Skeletal muscle satellite cell (primary cell): ENCODE measurements at regions not wholly inside any gene's neighbourhood (a gene's known extent, or its start where the extent isn't known, plus 50 kb on each side); places are given as distances from the start of the nearest gene placed in this dataset.

Source experiments
- H3K27me3 ChIP-seq: 2 replicates; pipeline ENCODE4 v1.7.0; 2013; ENCODE audit warnings: low read length; ENCODE audit not compliant: control insufficient read depth, insufficient read depth
- H3K36me3 ChIP-seq: 2 replicates; pipeline ENCODE4 v1.7.0; 2013; ENCODE audit warnings: mild to moderate bottlenecking, control low read depth, low read length; ENCODE audit not compliant: insufficient read depth
- H3K4me1 ChIP-seq: 2 replicates; pipeline ENCODE4 v1.7.0; 2013; ENCODE audit warnings: low read length; ENCODE audit not compliant: control insufficient read depth, insufficient read depth
- H3K4me2 ChIP-seq: 2 replicates; pipeline ENCODE4 v1.7.0; 2013; ENCODE audit warnings: mild to moderate bottlenecking, low read length
- H3K4me3 ChIP-seq: 2 replicates; pipeline ENCODE4 v1.7.0; 2013; ENCODE audit warnings: low read length
- H3K9ac ChIP-seq: 2 replicates; pipeline ENCODE4 v1.7.0; 2013; ENCODE audit warnings: mild to moderate bottlenecking, low read depth, low read length, moderate library complexity
- H3K9me3 ChIP-seq: replicated peaks from 2 replicates; pipeline ENCODE4 v1.7.0; 2013; ENCODE audit warnings: mild to moderate bottlenecking, control low read depth, low read length

GRCh38 chr3:162994165-162994564 is 1497.6 kb downstream of the OTOL1 start:
- Histone ChIP-seq H3K36me3 (no peaks in the 10 kb centered on the region), H3K4me2 (no peak overlapping the region), H3K9ac (no peak overlapping the region), H3K27me3 (no peaks in the 10 kb centered on the region), H3K9me3 (no peaks in the 10 kb centered on the region), H3K4me3 (no peak overlapping the region), H3K4me1 (no peaks in the 10 kb centered on the region)

DNA sequence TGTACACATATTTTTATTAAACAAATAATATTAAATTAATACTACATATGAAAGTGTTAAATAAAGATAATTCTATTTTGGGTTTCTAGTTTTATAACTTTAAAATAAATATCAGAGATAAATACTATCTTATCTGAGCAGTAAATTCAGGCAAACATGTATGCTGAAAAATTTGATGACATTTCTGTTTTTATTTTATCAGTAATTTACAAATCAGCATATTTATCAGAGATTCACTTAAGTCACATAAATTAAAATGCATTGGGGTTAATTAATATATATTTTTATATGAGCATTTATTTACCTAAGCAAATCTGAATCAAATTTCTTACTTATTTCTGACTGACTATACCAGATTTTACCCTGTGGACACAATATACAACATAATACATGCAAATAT is 1499.8 kb downstream of the OTOL1 start:
- no peaks in the 10 kb centered on the region for H3K27me3 ChIP-seq
- H3K36me3 ChIP-seq, result no peaks in the 10 kb centered on the region
- H3K9ac ChIP-seq, result no peak overlapping the region
- no peak overlapping the region for H3K4me2 ChIP-seq
- no peaks in the 10 kb centered on the region for H3K4me1 ChIP-seq
- no peak overlapping the region for H3K4me3 ChIP-seq
- no peaks in the 10 kb centered on the region for H3K9me3 ChIP-seq

DNA sequence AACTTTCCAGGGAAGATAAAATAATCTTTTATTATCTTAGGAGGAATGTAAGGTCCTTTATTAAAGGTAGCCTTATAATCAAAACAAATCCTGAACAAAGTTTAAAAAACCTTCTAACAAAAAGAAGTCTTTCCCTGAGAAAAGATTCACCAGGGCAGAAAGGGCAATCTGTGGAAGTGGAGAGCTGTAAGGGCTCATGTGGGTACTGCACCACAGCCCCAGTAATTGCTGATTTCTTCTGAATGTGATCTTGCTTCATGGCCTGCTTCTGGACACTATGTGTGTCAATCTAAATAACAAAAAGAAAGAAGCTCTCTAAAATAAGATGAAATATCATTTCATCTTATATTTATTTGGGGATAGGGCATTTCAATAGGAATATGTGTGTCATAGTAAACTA is 1501.6 kb downstream of the OTOL1 start:
- no peaks in the 10 kb centered on the region for H3K9me3 ChIP-seq
- H3K4me2 ChIP-seq, result no peak overlapping the region
- H3K4me1 ChIP-seq, result no peaks in the 10 kb centered on the region
- H3K27me3 ChIP-seq, result no peaks in the 10 kb centered on the region
- H3K4me3 ChIP-seq, result no peak overlapping the region
- H3K9ac ChIP-seq, result no peak overlapping the region
- H3K36me3 ChIP-seq, result no peaks in the 10 kb centered on the region

DNA sequence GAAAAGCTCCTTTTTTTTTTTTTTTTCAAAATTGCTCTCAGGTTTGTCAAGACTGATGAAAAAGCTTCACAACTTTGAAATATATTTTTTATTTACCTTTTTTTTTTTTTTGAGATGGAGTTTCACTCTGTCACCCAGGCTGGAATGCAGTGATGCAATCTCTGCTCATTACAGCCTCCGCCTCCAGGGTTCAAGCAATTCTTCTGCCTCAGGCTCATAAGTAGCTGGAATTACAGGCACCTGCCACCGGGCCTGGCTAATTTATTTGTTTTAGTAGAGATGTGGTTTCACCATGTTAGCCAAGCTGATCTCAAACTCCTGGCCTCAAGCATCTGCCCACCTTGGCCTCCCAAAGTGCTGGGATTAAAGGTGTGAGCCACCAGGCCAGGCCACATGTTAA is 1515.0 kb downstream of the OTOL1 start:
- Histone ChIP-seq H3K4me1 (no peaks in the 10 kb centered on the region), H3K4me3 (no peak overlapping the region)

DNA sequence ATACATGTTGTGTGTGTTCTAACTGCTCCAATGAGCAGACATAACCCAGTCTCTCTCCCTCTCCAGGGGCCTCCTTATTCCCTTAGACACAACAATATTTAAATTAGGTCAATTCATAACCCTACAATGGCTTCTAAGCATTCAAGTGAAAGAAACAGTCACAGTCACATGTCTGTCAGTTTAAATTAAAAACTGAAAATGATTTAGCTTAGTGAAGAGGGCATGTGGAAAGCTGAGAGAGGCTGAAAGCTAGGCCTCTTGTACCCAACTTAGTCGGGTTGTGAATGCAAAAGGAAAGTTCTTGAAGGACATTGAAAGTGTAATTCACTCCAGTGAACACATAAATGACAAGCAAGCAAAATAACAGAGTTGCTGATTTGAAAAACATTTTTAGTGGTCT is 1519.6 kb downstream of the OTOL1 start:
- Histone ChIP-seq H3K9me3 (no peaks in the 10 kb centered on the region), H3K4me1 (no peaks in the 10 kb centered on the region), H3K9ac (no peak overlapping the region), H3K4me2 (no peak overlapping the region), H3K36me3 (no peaks in the 10 kb centered on the region), H3K4me3 (no peak overlapping the region), H3K27me3 (no peaks in the 10 kb centered on the region)

More for the DNA sequence above, 1515.0 kb downstream of the OTOL1 start:
- no peaks in the 10 kb centered on the region for H3K9me3 ChIP-seq
- H3K9ac ChIP-seq, result no peak overlapping the region
- H3K27me3 ChIP-seq, result no peaks in the 10 kb centered on the region
- no peak overlapping the region for H3K4me2 ChIP-seq
- no peaks in the 10 kb centered on the region for H3K36me3 ChIP-seq

GRCh38 chr3:163018067-163018466 is 1521.5 kb downstream of the OTOL1 start:
- no peaks in the 10 kb centered on the region for H3K27me3 ChIP-seq
- H3K4me3 ChIP-seq, result no peak overlapping the region
- no peaks in the 10 kb centered on the region for H3K36me3 ChIP-seq
- no peak overlapping the region for H3K4me2 ChIP-seq
- H3K4me1 ChIP-seq, result no peaks in the 10 kb centered on the region
- no peak overlapping the region for H3K9ac ChIP-seq
- no peaks in the 10 kb centered on the region for H3K9me3 ChIP-seq

DNA sequence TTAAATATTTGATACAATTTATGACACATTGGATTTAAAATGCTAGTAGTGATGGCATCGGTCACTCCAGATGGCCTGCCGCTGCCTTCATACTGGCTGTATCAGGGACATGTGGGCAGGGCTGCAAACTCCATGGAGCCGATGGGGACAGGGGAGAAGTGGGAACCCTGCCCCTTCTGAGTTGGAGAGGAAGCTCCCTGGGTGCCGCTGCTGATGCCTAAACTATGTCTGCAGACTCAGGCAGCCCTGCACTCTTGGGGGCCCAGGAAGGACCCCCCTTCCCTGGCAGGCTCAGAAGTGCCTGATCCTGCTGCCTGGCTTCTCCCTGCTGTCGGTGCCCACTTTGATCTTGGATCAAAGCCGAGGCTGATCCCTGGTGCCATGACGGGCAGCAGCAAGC is 1522.1 kb downstream of the OTOL1 start:
- no peak overlapping the region for H3K4me2 ChIP-seq
- H3K4me3 ChIP-seq, result no peak overlapping the region
- H3K36me3 ChIP-seq, result no peaks in the 10 kb centered on the region
- no peak overlapping the region for H3K9ac ChIP-seq
- no peaks in the 10 kb centered on the region for H3K27me3 ChIP-seq
- H3K9me3 ChIP-seq, result no peaks in the 10 kb centered on the region
- H3K4me1 ChIP-seq, result no peaks in the 10 kb centered on the region

GRCh38 chr3:163019260-163019659 is 1522.7 kb downstream of the OTOL1 start:
- Histone ChIP-seq H3K9me3 (no peaks in the 10 kb centered on the region), H3K4me3 (no peak overlapping the region), H3K27me3 (no peaks in the 10 kb centered on the region), H3K36me3 (no peaks in the 10 kb centered on the region), H3K4me1 (no peaks in the 10 kb centered on the region), H3K4me2 (no peak overlapping the region), H3K9ac (no peak overlapping the region)

DNA sequence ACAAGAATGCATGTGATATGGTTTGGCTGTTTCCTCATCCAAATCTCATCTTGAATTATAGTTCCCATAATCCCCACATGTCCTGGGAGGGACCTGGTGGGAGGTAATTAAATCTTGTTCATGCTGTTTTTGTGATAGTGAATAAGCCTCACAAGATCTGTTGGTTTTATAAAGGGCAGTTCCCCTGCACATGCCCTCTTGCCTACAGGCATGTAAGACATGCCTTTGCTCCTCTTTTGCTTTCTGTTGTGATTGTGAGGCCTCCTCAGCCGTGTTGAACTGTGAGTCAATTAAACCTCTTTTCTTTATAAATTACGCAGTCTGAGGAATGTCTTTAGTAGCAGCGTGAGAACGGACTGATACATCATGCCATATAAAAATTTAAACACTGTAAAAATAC is 1537.0 kb downstream of the OTOL1 start:
- H3K27me3 ChIP-seq, result no peaks in the 10 kb centered on the region
- H3K9ac ChIP-seq, result no peak overlapping the region
- no peaks in the 10 kb centered on the region for H3K36me3 ChIP-seq
- H3K4me2 ChIP-seq, result no peak overlapping the region
- H3K9me3 ChIP-seq, result no peaks in the 10 kb centered on the region
- H3K4me3 ChIP-seq, result no peak overlapping the region
- no peaks in the 10 kb centered on the region for H3K4me1 ChIP-seq

- Histone ChIP-seq H3K4me1 (no peaks in the 10 kb centered on the region), H3K9ac (no peak overlapping the region), H3K4me2 (no peak overlapping the region), H3K4me3 (no peak overlapping the region), H3K36me3 (no peaks in the 10 kb centered on the region), H3K9me3 (no peaks in the 10 kb centered on the region), H3K27me3 (no peaks in the 10 kb centered on the region)
These were observed 1543.0 kb downstream of the OTOL1 start for GRCh38 chr3:163039636-163040035.

DNA sequence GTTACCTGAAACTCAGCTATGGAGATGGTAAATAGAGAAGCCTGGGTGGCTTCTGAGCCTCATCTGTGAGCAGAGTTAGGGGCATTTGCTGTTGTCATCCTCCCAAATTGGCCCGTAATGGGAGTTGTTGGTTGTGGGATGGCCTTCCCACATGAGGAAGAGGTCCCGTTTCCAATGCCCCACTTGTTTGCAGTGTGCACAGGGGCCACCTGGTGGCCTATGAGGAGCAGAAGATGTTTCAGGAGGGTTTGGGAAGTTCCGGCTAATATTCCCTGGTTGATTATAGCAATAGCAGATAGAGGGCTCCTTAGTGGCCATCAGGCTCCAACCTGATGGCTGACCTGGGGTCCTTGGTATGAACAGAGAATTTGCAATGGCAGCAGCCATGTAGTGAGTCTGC is 1546.5 kb downstream of the OTOL1 start:
- no peaks in the 10 kb centered on the region for H3K27me3 ChIP-seq
- H3K4me1 ChIP-seq, result no peaks in the 10 kb centered on the region
- H3K4me3 ChIP-seq, result no peak overlapping the region
- no peaks in the 10 kb centered on the region for H3K9me3 ChIP-seq
- H3K4me2 ChIP-seq, result no peak overlapping the region
- no peaks in the 10 kb centered on the region for H3K36me3 ChIP-seq
- H3K9ac ChIP-seq, result no peak overlapping the region

DNA sequence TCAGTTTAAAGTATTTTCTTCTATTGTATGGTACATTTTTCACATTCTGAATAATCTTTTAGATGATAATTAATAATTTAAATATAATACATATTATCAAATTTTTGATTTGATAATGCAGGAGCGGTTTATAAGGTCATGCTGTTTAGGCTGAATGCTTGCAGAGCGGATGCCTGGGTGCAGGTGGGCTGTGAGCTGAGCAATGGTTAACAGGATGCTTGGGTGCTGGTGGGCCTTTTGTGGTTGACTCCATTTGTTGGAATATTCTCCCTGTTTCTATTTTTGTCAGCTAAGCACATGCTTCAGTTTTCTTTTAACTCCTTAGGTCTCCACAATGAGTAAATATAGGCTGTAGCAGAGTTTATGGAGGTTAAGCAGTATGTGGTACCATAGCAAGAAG is 1549.3 kb downstream of the OTOL1 start:
- Histone ChIP-seq H3K9me3 (no peaks in the 10 kb centered on the region), H3K4me1 (no peaks in the 10 kb centered on the region), H3K36me3 (no peaks in the 10 kb centered on the region), H3K4me2 (no peak overlapping the region), H3K27me3 (no peaks in the 10 kb centered on the region), H3K4me3 (no peak overlapping the region), H3K9ac (no peak overlapping the region)
